GM12891 (cell line): ENCODE measurements at regions not wholly inside any gene's neighbourhood (a gene's known extent, or its start where the extent isn't known, plus 50 kb on each side); places are given as distances from the start of the nearest gene placed in this dataset.

Source experiments
- PAX5 ChIP-seq: IDR thresholded peaks from 2 replicates; pipeline ENCODE4 v1.6.1; 2011; ENCODE audit warnings: low read length, moderate library complexity, mild to moderate bottlenecking; ENCODE audit not compliant: insufficient read depth, severe bottlenecking
- POLR2A ChIP-seq: IDR thresholded peaks from 2 replicates; pipeline ENCODE4 v1.6.1; 2011; ENCODE audit warnings: low read depth, low read length, control low read depth
- POLR2AphosphoS5 ChIP-seq: IDR thresholded peaks from 2 replicates; pipeline ENCODE4 v1.6.1; 2011; ENCODE audit warnings: low read depth, low read length, control low read depth
- POU2F2 ChIP-seq: IDR thresholded peaks from 2 replicates; pipeline ENCODE4 v1.6.1; 2011; ENCODE audit warnings: low read depth, mild to moderate bottlenecking, control low read depth, low read length, moderate library complexity
- SPI1 ChIP-seq: IDR thresholded peaks from 2 replicates; pipeline ENCODE4 v1.6.1; 2011; ENCODE audit warnings: low read depth, low read length, control low read depth
- TAF1 ChIP-seq: IDR thresholded peaks from 2 replicates; pipeline ENCODE4 v1.6.1; 2011; ENCODE audit warnings: low read depth, low read length, control low read depth

DNA sequence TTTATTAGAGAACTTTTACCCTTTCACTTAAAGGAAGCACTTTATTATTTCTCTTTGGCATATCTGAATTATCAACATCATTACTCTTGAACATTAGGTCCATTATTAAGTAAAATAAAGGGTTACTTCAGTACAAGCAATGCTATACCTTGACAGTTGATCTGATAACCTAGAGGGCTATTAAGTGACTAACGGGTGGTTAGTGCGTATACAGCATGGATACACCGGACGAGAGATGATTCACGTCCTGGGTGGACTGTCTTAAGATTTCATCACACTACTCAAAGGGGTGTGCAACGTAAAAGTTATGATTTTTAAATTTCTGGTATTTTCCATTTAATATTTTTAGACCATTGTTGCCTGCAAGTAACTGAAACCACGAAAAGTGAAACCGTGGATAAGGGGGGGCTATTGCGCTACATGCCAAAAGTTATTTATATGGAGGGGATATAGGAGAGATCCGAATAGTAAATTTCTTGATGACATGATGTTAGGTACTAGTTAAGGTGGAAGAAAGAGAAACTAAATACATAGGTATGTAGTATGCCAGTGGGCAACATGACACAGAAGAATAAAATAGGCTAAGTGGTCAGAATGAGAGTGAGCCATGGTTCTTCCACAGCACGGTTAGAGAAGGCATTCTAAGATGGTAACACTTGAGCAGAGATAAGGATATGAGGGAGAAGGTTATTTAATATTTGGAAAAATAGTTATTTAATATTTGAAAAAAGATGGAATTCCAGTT lies 230.8 kb upstream of the ANKRD50 start:
- no peak for TF ChIP-seq TAF1
- TF ChIP-seq POLR2A, result no peak
- no peak for TF ChIP-seq POLR2AphosphoS5
- TF ChIP-seq SPI1, result no peak
- TF ChIP-seq PAX5, result no peak
- TF ChIP-seq POU2F2, result no peak
